ENCODE measurements at regions not wholly inside any gene's neighbourhood (a gene's known extent, or its start where the extent isn't known, plus 50 kb on each side); places are given as distances from the start of the nearest gene placed in this dataset.

- no peaks in the 10 kb centered on the region for H3K4me1 ChIP-seq (ENCODE audit: control insufficient read depth in 5 of 5, insufficient read depth in 5 of 5, low read length in 5 of 5)
- ATAC-seq (ENCODE audit: insufficient read depth, low FRiP score) (no peak), DNase-seq (no peak)
- 74 to 76% methylated on average over 4 of the region's 4 CpGs for WGBS, 2 donors
- H3K4me3 ChIP-seq: no peak overlapping the region
- H3K9ac ChIP-seq (ENCODE audit: insufficient read depth in 1 of 2, low read length in 2 of 2): no peak overlapping the region
- peaks cover 0 to 1% (median 0%) of the 10 kb centered on the region in 4 donors for H3K9me3 ChIP-seq (ENCODE audit: control insufficient read depth in 4 of 4, insufficient read depth in 3 of 4, low read length in 3 of 4)
- TF ChIP-seq CTCF (IDR thresholded peaks at IDR 0.05; ENCODE audit: control extremely low read depth, extremely low read depth): no peak
- H3K27me3 ChIP-seq (ENCODE audit: control insufficient read depth in 3 of 3, insufficient read depth in 3 of 3, low read length in 2 of 3): peaks cover 0 to 2% (median 0%) of the 10 kb centered on the region in 3 donors
- H3K27ac ChIP-seq (ENCODE audit: low read depth in 1 of 2, low read length in 1 of 2): no peak overlapping the region
- H3K36me3 ChIP-seq (ENCODE audit: control insufficient read depth in 4 of 4, insufficient read depth in 4 of 4, low read length in 4 of 4): no peaks in the 10 kb centered on the region
These were observed 416.8 kb downstream of the NR2F2 start for GRCh38 chr15:96747291-96747690.

- ATAC-seq (ENCODE audit: insufficient read depth, low FRiP score) (no peak), DNase-seq (no peak)
- H3K36me3 ChIP-seq (ENCODE audit: control insufficient read depth in 4 of 4, insufficient read depth in 4 of 4, low read length in 4 of 4): no peaks in the 10 kb centered on the region
- H3K4me3 ChIP-seq: no peak overlapping the region
- no peak for TF ChIP-seq CTCF (IDR thresholded peaks at IDR 0.05; ENCODE audit: control extremely low read depth, extremely low read depth)
- peaks cover 0 to 2% (median 0%) of the 10 kb centered on the region in 3 donors for H3K27me3 ChIP-seq (ENCODE audit: control insufficient read depth in 3 of 3, insufficient read depth in 3 of 3, low read length in 2 of 3)
- H3K4me1 ChIP-seq (ENCODE audit: control insufficient read depth in 5 of 5, insufficient read depth in 5 of 5, low read length in 5 of 5): no peaks in the 10 kb centered on the region
- H3K9me3 ChIP-seq (ENCODE audit: control insufficient read depth in 4 of 4, insufficient read depth in 3 of 4, low read length in 3 of 4): no peaks in the 10 kb centered on the region
- H3K27ac ChIP-seq (ENCODE audit: low read depth in 1 of 2, low read length in 1 of 2): no peak overlapping the region
- H3K9ac ChIP-seq (ENCODE audit: insufficient read depth in 1 of 2, low read length in 2 of 2): no peak overlapping the region
- 83 to 92% methylated on average over 3 of the region's 3 CpGs for WGBS, 2 donors
These were observed 419.9 kb downstream of the NR2F2 start for GRCh38 chr15:96750361-96750760.

- WGBS, 2 donors: 69 to 77% methylated on average over 3 of the region's 3 CpGs
- no peaks in the 10 kb centered on the region for H3K36me3 ChIP-seq (ENCODE audit: control insufficient read depth in 4 of 4, insufficient read depth in 4 of 4, low read length in 4 of 4)
- DNase-seq (no peak), ATAC-seq (ENCODE audit: insufficient read depth, low FRiP score) (no peak)
- H3K27me3 ChIP-seq (ENCODE audit: control insufficient read depth in 3 of 3, insufficient read depth in 3 of 3, low read length in 2 of 3): no peaks in the 10 kb centered on the region
- H3K9me3 ChIP-seq (ENCODE audit: control insufficient read depth in 4 of 4, insufficient read depth in 3 of 4, low read length in 3 of 4): peaks cover 0 to 3% (median 0%) of the 10 kb centered on the region in 4 donors
- H3K9ac ChIP-seq (ENCODE audit: insufficient read depth in 1 of 2, low read length in 2 of 2): no peak overlapping the region
- H3K27ac ChIP-seq (ENCODE audit: low read depth in 1 of 2, low read length in 1 of 2): no peak overlapping the region
- H3K4me1 ChIP-seq (ENCODE audit: control insufficient read depth in 5 of 5, insufficient read depth in 5 of 5, low read length in 5 of 5): no peaks in the 10 kb centered on the region
- H3K4me3 ChIP-seq: no peak overlapping the region
- no peak for TF ChIP-seq CTCF (IDR thresholded peaks at IDR 0.05; ENCODE audit: control extremely low read depth, extremely low read depth)
These were observed 425.6 kb downstream of the NR2F2 start for GRCh38 chr15:96756146-96756545.

GRCh38 chr15:96756656-96757055, 426.2 kb downstream of the NR2F2 start:
- WGBS, 2 donors: 85 to 87% methylated on average over 10 to 14 of the region's 15 CpGs
- Histone ChIP-seq H3K27me3 (ENCODE audit: control insufficient read depth in 3 of 3, insufficient read depth in 3 of 3, low read length in 2 of 3) (no peaks in the 10 kb centered on the region), H3K27ac (ENCODE audit: low read depth in 1 of 2, low read length in 1 of 2) (no peak overlapping the region), H3K4me3 (no peak overlapping the region), H3K9me3 (ENCODE audit: control insufficient read depth in 4 of 4, insufficient read depth in 3 of 4, low read length in 3 of 4) (peaks cover 0 to 3% (median 0%) of the 10 kb centered on the region in 4 donors), H3K4me1 (ENCODE audit: control insufficient read depth in 5 of 5, insufficient read depth in 5 of 5, low read length in 5 of 5) (no peaks in the 10 kb centered on the region), H3K9ac (ENCODE audit: insufficient read depth in 1 of 2, low read length in 2 of 2) (no peak overlapping the region), H3K36me3 (ENCODE audit: control insufficient read depth in 4 of 4, insufficient read depth in 4 of 4, low read length in 4 of 4) (no peaks in the 10 kb centered on the region)
- ATAC-seq (ENCODE audit: insufficient read depth, low FRiP score) (no peak), DNase-seq (no peak)
- TF ChIP-seq CTCF (IDR thresholded peaks at IDR 0.05; ENCODE audit: control extremely low read depth, extremely low read depth): no peak

Measured in lung (tissue), 11 donors.